ENCODE measurements at regions not wholly inside any gene's neighbourhood (a gene's known extent, or its start where the extent isn't known, plus 50 kb on each side); places are given as distances from the start of the nearest gene placed in this dataset.
"Not testable (repeated sequence)": the region's sequence is repeated elsewhere in the genome, so short reads cannot be mapped to it uniquely, and the experiment has no call there.

DNA sequence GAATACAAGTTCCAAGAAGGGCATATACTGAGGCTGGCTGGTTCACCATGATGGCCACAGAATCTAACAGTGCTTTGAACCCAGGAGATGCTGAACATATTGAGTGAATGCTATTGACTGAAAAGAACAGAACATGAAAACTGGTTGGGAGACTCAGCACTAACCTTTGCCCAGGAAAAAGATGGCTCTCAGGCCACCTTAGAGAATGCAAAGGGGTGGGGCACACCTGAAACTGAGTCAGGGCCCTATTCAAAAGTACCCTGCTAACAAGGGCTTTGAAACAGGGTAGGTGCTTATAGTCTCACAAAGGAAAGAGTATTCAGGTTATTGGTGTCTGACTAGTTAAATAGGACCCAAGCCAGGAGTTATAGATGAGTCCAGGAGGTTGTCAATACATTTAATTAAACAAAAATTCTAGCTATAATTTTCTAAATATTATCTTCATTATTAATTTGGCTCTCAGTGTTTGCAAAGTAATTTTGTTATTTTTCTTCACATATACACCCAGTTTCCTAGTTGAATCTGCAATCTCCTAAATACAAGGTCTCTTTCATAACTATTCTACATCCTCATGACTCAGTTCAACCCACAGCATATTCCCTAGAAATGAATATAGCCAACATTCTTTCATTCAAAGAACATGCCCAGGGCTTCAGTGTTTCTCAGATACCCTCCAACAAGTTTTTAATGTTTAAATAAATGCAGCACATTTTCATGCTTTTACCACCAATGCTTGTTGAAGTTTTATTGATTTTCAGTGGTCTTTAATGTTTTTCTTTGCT is 144.2 kb upstream of the RAPGEF2 start:
- no peak for DNase-seq

DNA sequence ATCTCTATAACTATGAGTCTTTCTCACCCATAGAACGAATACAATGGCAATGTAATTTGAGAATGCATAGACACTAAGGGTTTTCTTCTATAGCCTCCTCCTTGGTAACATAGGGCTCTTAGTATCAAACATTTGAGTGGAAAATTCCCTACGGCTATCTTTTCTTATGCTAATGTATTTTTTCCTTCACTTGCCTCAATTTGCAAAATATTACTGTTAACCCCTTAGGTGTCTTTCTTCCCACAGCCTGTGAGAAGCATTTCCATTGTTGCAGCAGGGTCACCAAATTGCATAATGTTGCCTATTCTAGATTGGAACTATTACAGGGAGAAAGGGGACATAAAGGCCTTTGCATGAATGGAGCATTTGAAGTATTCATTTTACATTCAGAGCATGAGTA is 140.5 kb upstream of the RAPGEF2 start:
- no peak for DNase-seq

DNA sequence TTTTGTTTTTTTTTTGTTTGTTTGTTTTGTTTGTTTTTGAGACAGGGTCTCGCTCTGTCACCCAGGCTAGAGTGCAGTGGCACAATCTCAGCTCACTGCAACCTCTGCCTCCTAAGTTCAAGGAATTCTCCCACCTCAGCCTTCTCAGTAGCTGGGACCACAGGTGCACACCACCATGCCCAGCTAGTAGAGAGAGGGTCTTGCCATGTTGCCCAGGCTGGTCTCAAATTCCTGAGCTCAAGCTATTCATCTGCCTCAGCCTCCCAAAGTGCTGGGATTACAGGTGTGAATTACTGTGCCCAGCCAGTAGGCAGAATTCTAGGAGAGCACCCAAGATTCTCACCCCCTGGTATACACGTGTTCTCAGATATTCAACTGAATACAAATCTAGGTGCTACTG is 139.6 kb upstream of the RAPGEF2 start:
- not testable (repeated sequence) for DNase-seq

DNA sequence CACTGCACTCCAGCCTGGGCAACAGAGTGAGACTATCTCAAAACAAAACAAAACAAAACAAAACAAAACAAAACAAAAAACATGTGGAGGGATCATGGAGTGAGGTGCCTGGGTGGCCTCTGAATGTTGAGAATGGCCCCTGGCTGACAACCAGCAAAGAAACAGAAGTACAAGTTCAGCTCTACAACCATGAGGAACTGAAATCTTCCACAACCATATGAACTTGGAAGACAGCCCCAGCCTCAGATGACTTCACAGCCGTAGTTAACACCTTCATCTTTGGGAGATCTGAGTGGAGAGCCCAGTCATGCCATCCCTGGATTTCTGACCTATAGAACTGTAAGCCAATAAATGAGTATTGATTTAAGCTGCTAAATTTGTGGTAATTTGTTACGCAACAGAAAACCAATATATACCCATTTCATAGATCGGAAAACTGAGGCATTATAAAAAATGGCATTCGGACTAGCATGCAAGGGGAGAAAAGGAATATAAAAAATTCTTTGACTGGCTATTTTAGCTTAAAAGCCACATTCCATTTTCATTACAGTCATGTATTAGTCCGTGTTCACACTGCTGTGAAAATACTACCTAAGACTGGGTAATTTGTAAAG is 138.7 kb upstream of the RAPGEF2 start:
- DNase-seq: no peak

DNA sequence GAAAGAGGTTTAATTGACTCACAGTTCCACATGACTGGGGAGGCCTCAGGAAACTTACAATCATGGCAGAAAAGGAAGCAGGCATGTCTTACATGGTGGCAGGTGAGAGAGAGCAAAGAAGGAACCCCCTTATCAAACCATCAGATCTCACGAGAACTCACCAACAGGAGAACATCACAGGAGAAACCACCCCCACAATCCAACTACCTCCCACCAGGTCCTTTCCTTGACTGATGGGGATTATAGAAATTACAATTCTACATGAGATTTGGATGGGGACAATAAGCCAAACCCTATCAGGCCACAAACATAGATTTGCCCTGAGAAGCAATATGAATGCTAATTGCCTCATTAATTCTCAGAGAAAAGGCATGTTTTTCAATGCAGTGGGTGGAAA is 138.2 kb upstream of the RAPGEF2 start:
- DNase-seq: no peak

DNA sequence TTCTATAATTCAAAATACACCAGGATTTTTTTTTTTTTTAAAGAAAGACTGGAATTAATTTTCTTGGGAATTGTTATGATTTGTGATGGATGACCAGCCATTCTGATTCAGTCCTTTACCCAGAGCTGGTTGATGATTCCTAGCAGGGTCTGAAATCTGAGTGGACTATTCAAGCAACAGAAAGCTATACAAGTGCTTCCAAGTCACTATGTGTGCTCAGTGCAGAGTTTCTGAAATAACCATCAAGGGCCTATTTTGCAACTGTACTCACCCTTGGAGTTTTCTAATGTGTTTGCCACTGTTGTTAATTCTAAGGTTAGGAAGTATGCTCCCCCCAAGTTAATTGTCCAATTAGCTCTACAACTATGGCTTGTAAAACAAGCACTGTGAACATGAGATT is 137.7 kb upstream of the RAPGEF2 start:
- no peak for DNase-seq

DNA sequence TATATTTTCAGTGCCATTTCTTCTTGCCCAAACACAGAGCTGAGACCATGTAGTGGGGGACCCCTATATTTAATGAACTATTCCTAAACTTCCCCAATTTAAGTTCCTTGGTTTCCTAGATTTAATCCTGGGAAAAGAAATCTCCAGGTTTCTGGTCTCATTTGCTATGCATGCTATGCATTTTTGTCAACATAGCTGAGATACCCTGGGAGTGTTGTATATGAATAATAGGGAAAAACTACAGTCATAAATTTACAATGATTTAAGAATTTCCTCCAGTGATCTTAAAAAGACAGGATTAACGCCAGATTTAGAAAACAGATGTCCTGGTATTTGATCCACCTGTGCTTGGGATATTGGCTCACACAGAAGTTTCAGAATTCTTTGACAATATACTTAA is 136.8 kb upstream of the RAPGEF2 start:
- no peak for DNase-seq

DNA sequence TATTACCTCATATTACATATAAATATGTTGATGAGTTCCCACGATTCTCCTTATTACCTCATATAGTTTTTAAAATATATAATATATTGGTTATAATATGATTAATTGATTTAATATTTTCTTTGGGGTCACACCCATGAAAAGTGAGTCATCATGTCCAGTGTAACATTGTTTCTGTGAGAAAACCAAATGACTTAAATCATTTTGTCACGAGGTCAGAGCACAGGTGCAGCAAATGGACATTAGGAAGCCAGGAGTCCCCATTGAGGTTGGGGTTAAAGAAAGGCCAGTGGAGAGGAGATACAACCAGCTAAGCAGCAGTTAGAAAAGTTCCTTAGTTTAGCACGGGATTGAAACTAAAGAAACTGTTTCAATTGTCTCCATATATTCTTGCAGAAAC is 133.9 kb upstream of the RAPGEF2 start:
- DNase-seq: no peak

DNA sequence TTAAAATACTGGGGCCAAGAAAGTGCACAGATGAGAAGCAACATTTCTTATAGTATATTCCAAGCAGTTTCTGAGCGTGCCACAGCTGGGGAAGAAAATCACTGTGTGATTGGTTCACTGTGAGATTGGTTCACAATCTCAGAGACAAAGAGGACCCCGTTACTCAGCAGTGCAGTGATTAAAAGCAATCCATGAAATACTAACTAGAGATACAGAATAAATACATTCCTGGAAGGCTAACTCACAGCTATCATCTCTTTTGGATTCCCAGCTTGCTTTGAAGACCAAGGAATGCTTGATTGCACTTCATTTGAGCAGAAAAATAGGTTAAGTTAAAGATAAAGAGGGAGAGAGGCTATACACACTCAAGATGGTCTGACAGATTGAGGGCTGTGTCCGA is 132.1 kb upstream of the RAPGEF2 start:
- DNase-seq: no peak

DNA sequence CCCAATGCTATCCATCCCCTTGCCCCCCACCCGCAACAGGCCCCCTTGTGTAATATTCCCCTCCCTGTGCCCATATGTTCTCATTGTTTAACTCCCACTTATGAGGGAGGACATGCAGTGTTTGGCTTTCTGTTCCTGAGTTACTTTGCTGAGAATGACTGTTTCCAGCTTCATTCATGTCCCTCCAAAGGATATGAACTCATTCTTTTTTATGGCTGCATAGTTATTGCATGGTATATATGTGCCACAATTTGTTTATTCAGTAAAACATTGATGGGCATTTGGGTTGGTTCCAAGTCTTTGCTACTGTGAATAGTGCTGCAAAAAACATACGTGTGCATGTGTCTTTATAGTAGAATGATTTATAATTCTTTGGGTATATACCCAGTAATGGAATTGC is 128.4 kb upstream of the RAPGEF2 start:
- DNase-seq: not testable (repeated sequence)

DNA sequence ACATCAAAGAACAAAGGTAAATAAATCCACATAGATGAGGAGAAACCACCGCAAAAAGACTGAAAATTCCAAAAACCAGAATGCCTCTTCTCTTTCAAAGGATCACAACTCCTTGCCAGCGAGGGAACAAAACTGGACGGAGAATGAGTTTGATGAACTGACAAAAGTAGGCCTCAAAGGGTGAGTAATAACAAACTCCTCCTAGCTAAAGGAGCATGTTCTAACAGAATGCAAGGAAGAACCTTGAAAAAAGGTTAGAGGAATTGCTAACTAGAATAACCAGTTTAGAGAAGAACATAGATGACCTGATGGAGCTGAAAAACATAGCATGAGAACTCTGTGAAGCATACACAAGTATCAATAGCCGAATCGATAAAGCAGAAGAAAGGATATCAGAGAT is 122.2 kb upstream of the RAPGEF2 start:
- not testable (repeated sequence) for DNase-seq

DNA sequence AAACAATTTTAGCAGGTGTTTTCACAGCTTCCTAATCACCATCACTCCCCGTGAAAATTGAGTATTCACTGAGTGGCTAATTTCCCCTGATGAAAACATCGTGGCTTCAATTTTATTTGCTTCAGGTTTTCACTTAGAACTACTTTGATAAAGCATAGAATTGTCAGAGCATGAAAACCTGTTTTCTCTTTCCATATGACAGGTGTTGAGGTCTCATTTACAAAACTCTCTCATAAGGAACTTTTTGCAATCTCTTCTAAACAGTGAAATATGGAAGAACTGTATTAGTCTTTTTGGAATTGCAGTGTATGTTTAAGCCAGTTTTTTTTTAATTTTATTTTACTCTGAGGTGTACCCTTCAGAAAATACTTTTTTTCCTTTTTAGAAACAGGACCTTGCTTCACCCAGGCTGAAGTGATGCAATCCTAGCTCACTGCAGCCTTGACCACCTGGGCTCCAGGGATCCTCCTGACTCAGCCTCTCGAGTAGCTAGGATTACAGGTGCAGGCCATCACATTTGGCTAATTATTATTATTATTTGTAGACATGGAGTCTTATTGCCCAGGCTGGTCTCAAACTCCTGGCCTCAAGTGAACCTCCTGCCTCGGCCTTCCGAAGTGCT is 111.2 kb upstream of the RAPGEF2 start:
- DNase-seq: no peak

DNA sequence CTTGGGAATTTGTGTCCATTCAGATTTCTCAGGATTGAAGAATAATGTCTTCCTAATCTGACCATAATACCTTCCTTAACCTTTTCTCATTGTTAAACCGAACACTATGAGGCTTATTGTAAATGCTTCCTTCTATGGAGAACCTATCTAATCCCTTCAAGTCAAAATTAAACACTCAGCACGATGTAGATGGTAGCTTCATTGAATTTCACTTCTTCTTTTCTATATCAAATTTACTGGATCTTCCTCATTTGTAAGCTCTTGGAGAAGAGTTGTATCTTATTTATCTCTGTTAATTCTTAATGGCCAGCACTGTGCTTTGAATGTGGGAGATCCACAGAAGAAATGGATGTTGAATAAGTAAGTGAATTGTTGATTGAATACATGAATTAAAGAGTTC is 109.0 kb upstream of the RAPGEF2 start:
- DNase-seq: no peak

DNA sequence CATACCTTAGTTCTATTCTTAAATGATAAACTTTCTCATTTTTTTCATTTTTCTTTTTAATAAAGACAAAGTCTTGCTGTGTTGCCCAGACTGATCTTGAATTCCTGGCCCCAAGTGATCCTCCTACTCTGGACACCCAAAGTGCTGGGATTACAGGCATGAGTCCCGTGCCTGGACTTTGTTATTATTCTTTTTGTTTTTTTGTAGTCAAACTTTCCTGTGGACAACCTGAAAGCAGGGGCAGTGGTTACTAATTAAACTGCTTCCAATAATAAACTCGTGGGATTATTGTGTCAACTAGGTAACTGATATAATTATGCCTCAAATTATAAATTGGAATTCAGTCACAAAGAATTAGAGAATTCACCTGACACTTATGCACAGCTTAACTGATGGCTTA is 107.8 kb upstream of the RAPGEF2 start:
- no peak for DNase-seq

DNA sequence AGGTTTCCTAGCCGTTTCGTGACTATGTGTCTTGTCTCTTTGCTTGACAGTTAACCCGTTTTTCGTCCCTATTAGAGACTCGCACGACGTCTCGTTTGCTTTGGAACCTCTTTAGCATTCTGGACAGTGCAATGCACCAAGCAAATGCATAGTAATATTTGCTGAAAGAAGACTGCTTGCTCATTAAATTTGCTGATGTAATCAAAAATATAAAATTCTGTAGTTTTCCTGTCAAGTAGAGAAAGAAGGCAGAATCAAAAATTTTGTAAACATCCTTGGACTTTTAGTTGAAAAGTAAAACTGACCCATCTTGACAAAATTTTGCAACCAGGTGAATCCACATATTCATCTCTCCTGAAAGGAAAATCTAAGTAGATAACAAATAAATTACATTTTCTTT is 106.9 kb upstream of the RAPGEF2 start:
- no peak for DNase-seq

DNA sequence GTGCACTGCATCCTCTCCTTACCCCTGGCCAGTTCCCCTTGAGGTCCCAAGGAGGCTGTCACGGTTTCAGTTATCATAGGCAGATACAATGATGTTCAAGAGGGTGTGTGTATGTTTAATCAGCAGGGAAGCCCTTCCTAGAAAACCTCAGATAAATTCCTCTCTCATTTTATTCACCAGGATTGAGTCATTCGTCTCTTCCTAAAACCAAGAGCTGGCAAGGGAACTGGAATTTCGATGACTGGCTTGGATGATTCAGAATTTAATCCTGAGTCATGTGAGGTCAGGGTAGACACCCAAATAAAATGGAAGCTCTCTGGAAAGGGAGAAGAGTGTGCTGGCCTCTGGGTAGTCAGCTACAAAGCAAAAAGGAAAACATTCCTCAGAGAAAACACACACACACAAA is 106.2 kb upstream of the RAPGEF2 start:
- DNase-seq: no peak

DNA sequence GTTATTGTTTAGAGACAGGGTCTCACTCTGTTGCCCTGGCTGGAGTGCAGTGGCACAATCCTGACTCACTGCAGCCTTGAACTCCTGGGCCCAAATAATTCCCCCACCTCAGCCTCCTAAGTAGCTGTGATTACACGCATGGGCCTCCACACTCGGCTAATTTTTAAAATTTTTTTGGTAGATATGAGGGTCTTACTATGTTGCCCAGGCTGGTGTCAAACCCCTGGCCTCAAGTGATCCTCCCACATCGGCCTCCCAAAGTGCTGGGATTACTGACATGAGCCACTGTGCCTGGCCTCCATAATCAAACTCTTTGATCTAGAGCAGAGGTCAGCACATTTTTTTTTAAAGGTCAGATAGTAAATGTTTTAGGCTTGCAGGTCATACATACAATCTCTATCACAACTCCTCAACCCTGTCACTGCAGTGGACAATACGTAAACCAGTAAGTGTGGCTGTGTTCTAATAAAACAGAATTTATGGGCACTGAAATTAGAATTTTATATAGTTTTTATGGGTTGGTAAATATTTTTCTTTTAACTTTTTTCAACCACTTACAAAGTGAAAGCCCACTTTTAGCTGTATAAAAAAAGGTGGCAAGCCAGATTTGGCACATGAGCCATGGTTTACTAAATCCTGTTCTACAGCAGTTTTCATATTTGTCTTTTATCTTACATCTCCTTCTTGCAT is 105.1 kb upstream of the RAPGEF2 start:
- DNase-seq: no peak

DNA sequence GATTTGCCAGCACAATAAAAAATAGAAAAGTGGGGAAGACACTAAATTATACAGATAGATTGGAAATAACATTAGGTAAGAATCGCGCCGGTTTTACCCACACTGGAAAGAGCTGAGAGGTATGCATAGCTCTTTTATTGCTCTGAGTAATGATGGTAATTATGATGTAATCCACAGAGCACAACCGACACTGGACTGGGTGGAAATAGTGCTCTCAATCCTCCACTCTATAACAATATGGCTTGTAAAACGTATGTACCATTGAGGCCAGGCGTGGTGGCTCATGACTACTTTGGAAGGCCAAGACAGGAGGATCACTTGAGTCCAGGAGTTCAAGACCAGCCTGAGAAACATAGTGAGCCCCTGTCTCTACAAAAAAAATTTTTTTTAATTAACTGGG is 104.3 kb upstream of the RAPGEF2 start:
- DNase-seq: no peak

DNA sequence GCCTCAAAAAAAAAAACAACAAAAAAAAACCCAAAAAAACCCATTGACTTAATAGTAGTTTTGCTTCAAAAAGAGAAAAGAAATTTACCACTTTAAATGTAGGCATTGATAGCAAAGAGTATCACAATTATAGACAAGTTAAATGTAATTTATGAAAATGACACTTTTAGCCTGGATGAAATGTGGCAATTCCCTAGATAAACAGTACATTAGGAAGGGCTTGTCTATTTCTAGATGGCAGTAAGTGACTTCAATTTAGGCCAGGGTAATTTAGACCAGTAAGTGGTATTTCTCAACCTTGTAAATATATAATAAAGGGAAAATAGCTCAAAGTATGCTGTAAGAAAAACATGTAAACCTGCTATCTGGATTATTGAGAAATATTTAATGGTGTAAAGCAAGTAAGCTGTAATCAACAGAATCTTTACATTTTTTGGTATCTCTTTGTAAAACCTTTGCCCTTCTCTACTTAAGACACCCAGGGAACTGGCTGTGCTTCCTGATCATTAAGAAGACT is 103.7 kb upstream of the RAPGEF2 start:
- DNase-seq: no peak

DNA sequence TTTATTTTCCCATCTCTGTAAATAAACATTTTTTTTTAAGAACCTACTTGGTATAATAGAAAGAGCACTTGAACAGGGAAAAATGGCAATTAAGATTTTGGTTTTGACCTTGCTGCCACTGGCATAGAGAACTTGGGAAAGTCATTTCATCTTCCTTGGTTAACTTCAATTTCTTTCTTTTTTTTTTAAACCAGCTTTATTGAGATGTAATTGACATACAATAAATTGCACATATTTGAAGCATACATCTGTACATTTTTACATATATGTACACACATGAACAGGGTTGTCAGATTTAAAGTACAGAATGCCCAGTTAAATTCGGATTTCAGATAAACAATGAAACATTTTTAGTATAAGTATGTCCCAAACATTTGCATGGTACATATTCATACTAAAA is 103.0 kb upstream of the RAPGEF2 start:
- DNase-seq: no peak

DNA sequence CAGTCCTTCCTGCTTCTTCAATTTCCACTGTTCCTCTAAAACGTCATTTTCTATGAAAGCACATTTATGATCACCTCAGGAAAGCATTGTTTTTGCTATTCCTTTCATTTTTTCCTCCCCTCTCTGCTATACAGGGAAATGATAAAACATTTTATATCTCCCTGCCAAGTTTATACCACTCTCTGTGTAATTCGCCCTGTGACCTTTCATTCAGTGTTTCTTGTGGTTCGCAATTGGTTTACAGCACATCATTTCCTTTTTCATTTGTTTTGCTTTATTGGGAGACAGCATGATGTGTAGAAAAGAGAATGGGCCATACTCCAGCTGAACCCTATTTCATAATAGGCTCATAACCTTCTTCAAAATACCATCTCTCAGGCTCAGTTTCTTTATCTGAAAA is 99.9 kb upstream of the RAPGEF2 start:
- no peak for DNase-seq

DNA sequence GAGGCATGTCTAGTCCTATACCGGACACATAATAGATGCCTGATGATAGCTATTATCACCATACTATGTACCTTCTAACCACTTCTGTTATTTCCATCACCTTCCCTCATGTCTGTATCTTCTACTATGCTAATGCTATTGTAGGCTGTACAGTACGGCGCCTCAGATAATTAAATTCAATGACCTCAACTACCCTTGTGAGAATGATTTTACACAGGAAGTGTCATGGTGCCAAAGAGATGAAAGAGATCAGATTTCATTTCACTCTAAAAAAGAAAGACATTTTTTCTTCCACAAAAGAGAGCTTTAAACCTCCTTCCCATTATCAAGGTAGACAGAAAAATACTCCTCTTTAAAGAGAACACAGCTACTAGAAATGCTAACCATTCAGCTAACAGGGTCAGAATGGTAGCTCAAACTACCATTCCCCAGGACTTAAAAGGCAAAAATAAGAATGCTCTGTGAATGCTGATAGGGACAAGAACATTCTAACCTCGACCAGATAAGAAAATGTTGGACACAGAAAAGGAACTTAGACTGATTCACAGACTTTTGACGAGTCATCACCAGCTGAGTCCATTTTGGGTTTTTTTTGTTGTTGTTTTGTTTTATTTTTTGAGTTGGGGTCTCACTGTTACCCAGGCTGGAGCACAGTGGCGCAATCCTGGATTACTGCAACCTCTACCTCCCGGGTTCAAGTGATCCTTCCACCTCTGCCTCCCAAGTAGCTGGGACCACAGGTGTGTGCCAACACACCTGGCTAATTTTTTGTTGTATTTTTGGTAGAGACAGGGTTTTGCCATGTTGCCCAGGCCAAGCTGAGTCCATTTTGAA is 99.2 kb upstream of the RAPGEF2 start:
- peak; percentile 19 for DNase-seq

DNA sequence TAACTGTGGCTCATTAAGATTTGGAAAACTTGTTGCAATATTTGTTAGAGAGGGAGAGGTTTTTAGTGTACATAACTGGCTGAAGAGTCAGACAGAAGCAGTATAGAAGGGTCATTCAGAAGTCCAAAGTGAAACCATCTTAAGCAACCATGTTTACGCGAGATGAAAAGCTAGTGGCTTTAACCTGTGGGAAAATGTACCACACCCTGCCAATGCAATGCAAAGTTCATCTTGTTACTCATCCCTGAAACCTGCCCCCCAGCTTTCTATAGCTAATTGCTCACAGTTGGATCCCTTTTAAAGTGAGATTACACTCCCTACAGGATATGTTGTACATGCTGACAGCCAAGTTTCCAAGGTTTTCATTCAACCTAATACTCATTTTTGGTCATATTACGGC is 96.7 kb upstream of the RAPGEF2 start:
- DNase-seq: peak; percentile 61
